GM21515 (cell line): ENCODE measurements at regions not wholly inside any gene's neighbourhood (a gene's known extent, or its start where the extent isn't known, plus 50 kb on each side); places are given as distances from the start of the nearest gene placed in this dataset.

Source experiments
- ATAC-seq: cut with Tn5 transposase; IDR thresholded peaks from one replicate; pipeline ENCODE4 v1.9.1; 2021; ENCODE audit not compliant: unreplicated experiment

GRCh38 chr11:112881461-112881860, 79.8 kb upstream of the NCAM1 start:
- ATAC-seq = no peak

- ATAC-seq = no peak
Observed at GRCh38 chr11:112882494-112883381, 78.5 kb upstream of the NCAM1 start.

- no peak for ATAC-seq
Observed at GRCh38 chr11:112884012-112884767, 77.0 kb upstream of the NCAM1 start.

- no peak for ATAC-seq
Observed at GRCh38 chr11:112885744-112886433, 75.3 kb upstream of the NCAM1 start.

- no peak for ATAC-seq
Observed at GRCh38 chr11:112886434-112887370, 74.5 kb upstream of the NCAM1 start.

GRCh38 chr11:112889446-112889845, 71.8 kb upstream of the NCAM1 start:
- ATAC-seq = no peak

- ATAC-seq = no peak
Observed at GRCh38 chr11:112899235-112900006, 61.8 kb upstream of the NCAM1 start.

GRCh38 chr11:112901924-112902323, 59.3 kb upstream of the NCAM1 start:
- no peak for ATAC-seq

- no peak for ATAC-seq
Observed at GRCh38 chr11:112902361-112903011, 58.7 kb upstream of the NCAM1 start.

GRCh38 chr11:112903340-112903739, 57.9 kb upstream of the NCAM1 start:
- no peak for ATAC-seq

- no peak for ATAC-seq
Observed at GRCh38 chr11:112911124-112911523, 50.1 kb upstream of the NCAM1 start.
